ENCODE measurements at regions not wholly inside any gene's neighbourhood (a gene's known extent, or its start where the extent isn't known, plus 50 kb on each side); places are given as distances from the start of the nearest gene placed in this dataset.
"Not testable (repeated sequence)": the region's sequence is repeated elsewhere in the genome, so short reads cannot be mapped to it uniquely, and the experiment has no call there.

- FAIRE-seq (no peak), DNase-seq (ENCODE audit: insufficient read length, low spot score) (no peak)
- TF ChIP-seq POLR2A (IDR thresholded peaks at IDR 0.05; ENCODE audit: low read depth, low read length) (no peak), PAX5 (IDR thresholded peaks at IDR 0.05; ENCODE audit: insufficient read depth, low read length, severe bottlenecking) (no peak), TAF1 (IDR thresholded peaks at IDR 0.05; ENCODE audit: low read depth, low read length) (no peak), POU2F2 (IDR thresholded peaks at IDR 0.05; ENCODE audit: low read depth, low read length) (no peak), SPI1 (IDR thresholded peaks at IDR 0.05; ENCODE audit: low read depth, low read length) (no peak), POLR2AphosphoS5 (IDR thresholded peaks at IDR 0.05; ENCODE audit: low read depth, low read length) (no peak)
Measured at GRCh38 chr11:21707116-21707739, 485.7 kb upstream of the ANO5 start.

DNA sequence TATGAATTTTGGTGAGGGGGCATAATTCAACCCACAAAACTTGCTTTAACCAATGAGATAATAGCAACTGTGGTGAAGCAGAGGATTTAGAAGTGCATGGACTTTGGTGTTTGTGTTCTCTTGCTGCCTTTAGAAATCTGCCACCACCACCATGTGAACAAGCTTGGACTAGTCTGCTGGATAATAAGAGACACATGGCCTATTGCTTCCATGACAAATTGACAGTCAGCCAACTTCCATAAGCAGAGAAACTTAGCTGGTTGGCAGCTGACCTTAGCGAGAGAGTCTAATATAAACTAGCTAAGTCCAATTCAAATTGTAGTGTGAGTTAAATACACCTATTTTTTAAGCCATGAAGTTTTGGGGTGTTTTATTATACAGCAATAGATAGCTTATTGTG is 482.1 kb upstream of the ANO5 start:
- TF ChIP-seq PAX5 (IDR thresholded peaks at IDR 0.05; ENCODE audit: insufficient read depth, low read length, severe bottlenecking), result no peak
- TF ChIP-seq SPI1 (IDR thresholded peaks at IDR 0.05; ENCODE audit: low read depth, low read length), result no peak
- no peak for TF ChIP-seq POLR2AphosphoS5 (IDR thresholded peaks at IDR 0.05; ENCODE audit: low read depth, low read length)
- no peak for TF ChIP-seq TAF1 (IDR thresholded peaks at IDR 0.05; ENCODE audit: low read depth, low read length)
- no peak for TF ChIP-seq POU2F2 (IDR thresholded peaks at IDR 0.05; ENCODE audit: low read depth, low read length)
- TF ChIP-seq POLR2A (IDR thresholded peaks at IDR 0.05; ENCODE audit: low read depth, low read length), result no peak
- FAIRE-seq, result no peak
- no peak for DNase-seq (ENCODE audit: insufficient read length, low spot score)

DNA sequence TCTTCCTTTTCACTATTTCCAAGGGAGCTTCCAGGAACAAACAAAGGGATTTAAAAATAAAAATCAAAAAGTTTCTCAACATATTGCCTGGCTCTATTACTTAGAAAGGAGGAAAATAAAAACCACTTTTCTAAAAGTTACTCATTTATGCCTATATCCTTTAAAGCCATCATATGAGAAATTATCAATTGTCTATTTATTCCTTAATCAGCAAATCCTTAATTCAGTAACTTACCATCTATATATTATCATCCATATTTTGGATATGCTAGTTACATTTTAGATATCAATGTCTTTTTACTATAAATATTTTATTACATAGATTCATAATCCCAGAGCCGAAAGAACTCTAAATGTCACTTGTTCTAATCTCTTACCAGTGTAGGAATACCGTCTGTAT is 481.5 kb upstream of the ANO5 start:
- FAIRE-seq, result no peak
- no peak for DNase-seq (ENCODE audit: insufficient read length, low spot score)
- no peak for TF ChIP-seq PAX5 (IDR thresholded peaks at IDR 0.05; ENCODE audit: insufficient read depth, low read length, severe bottlenecking)
- TF ChIP-seq POLR2A (IDR thresholded peaks at IDR 0.05; ENCODE audit: low read depth, low read length), result no peak
- no peak for TF ChIP-seq POLR2AphosphoS5 (IDR thresholded peaks at IDR 0.05; ENCODE audit: low read depth, low read length)
- TF ChIP-seq SPI1 (IDR thresholded peaks at IDR 0.05; ENCODE audit: low read depth, low read length), result no peak
- no peak for TF ChIP-seq TAF1 (IDR thresholded peaks at IDR 0.05; ENCODE audit: low read depth, low read length)
- no peak for TF ChIP-seq POU2F2 (IDR thresholded peaks at IDR 0.05; ENCODE audit: low read depth, low read length)

DNA sequence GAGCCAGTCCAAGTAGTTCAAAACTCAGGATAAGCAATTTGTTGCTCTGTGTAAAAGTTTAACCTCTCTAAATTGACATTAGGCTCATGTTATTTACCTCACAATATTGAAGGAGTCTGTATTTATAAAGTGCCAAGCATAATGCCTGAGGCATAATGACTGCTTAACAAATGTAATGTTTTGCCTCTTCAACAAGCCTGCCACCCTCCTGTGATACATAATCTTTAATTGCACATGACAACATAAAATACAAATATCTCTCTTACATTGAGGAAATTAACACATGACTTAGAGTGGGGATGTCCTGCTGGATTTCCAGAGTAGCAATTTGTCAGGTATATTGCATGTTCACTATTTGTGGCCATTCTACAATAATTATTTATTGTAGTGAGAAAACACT is 469.2 kb upstream of the ANO5 start:
- no peak for TF ChIP-seq POLR2A (IDR thresholded peaks at IDR 0.05; ENCODE audit: low read depth, low read length)
- TF ChIP-seq POLR2AphosphoS5 (IDR thresholded peaks at IDR 0.05; ENCODE audit: low read depth, low read length), result no peak
- no peak for TF ChIP-seq POU2F2 (IDR thresholded peaks at IDR 0.05; ENCODE audit: low read depth, low read length)
- TF ChIP-seq PAX5 (IDR thresholded peaks at IDR 0.05; ENCODE audit: insufficient read depth, low read length, severe bottlenecking), result no peak
- no peak for TF ChIP-seq SPI1 (IDR thresholded peaks at IDR 0.05; ENCODE audit: low read depth, low read length)
- TF ChIP-seq TAF1 (IDR thresholded peaks at IDR 0.05; ENCODE audit: low read depth, low read length), result no peak
- FAIRE-seq (no peak), DNase-seq (ENCODE audit: insufficient read length, low spot score) (no peak)

- TF ChIP-seq TAF1 (IDR thresholded peaks at IDR 0.05; ENCODE audit: low read depth, low read length) (no peak), PAX5 (IDR thresholded peaks at IDR 0.05; ENCODE audit: insufficient read depth, low read length, severe bottlenecking) (no peak), POLR2A (IDR thresholded peaks at IDR 0.05; ENCODE audit: low read depth, low read length) (no peak), POLR2AphosphoS5 (IDR thresholded peaks at IDR 0.05; ENCODE audit: low read depth, low read length) (no peak), SPI1 (IDR thresholded peaks at IDR 0.05; ENCODE audit: low read depth, low read length) (no peak)
- FAIRE-seq (no peak), DNase-seq (ENCODE audit: insufficient read length, low spot score) (no peak)
Measured at GRCh38 chr11:21727102-21727501, 465.8 kb upstream of the ANO5 start.

DNA sequence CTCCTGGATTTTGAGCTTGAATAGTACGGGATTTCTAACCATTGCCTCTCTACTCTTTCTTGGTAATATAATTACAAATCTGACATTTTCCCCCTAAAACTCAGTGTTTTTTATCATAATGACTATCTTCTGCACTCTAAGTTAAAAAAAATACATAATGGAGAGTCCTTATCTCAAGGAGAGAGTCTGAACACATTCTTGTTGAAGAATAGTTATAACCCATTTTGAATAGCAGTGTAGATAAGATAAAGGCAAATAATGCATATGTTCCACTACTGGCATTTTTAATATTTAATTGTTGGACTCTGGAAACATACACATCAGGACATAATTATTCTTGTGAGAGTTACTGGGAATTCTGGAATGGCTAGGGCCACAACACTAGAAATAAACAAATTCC is 456.5 kb upstream of the ANO5 start:
- DNase-seq (ENCODE audit: insufficient read length, low spot score) (no peak), FAIRE-seq (no peak)
- TF ChIP-seq SPI1 (IDR thresholded peaks at IDR 0.05; ENCODE audit: low read depth, low read length) (no peak), POU2F2 (IDR thresholded peaks at IDR 0.05; ENCODE audit: low read depth, low read length) (no peak), PAX5 (IDR thresholded peaks at IDR 0.05; ENCODE audit: insufficient read depth, low read length, severe bottlenecking) (no peak), POLR2AphosphoS5 (IDR thresholded peaks at IDR 0.05; ENCODE audit: low read depth, low read length) (no peak), TAF1 (IDR thresholded peaks at IDR 0.05; ENCODE audit: low read depth, low read length) (no peak), POLR2A (IDR thresholded peaks at IDR 0.05; ENCODE audit: low read depth, low read length) (no peak)

DNA sequence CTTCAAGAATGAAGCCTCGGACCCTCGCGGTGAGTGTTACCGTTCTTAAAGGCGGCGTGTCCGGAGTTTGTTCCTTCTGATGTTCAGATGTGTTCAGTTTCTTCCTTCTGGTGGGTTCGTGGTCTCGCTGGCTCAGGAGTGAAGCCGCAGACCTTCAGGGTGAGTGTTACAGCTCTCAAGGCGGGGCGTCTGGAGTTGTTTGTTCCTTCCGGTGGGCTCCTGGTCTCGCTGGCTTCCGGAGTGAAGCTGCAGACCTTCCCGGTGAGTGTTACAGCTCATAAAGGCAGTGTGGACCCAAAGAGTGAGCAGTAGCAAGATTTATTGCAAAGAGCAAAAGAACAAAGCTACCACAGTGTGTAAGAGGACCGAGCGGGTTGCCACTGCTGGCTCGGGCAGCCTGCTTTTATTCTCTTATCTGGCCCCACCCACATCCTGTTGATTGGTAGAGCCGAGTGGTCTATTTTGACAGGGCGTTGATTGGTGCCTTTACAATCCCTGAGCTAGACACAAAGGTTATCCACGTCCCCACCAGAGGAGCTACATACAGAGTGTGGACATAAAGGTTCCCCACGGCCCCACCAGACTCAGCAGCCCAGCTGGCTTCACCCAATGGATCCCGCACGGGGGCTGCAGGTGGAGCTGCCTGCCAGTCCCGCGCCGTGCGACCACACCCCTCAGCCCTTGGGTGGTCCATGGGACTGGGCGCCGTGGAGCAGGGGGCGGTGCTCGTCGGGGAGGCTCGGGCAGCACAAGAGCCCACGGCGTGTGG is 440.2 kb upstream of the ANO5 start:
- not testable (repeated sequence) for DNase-seq (ENCODE audit: insufficient read length, low spot score); FAIRE-seq

DNA sequence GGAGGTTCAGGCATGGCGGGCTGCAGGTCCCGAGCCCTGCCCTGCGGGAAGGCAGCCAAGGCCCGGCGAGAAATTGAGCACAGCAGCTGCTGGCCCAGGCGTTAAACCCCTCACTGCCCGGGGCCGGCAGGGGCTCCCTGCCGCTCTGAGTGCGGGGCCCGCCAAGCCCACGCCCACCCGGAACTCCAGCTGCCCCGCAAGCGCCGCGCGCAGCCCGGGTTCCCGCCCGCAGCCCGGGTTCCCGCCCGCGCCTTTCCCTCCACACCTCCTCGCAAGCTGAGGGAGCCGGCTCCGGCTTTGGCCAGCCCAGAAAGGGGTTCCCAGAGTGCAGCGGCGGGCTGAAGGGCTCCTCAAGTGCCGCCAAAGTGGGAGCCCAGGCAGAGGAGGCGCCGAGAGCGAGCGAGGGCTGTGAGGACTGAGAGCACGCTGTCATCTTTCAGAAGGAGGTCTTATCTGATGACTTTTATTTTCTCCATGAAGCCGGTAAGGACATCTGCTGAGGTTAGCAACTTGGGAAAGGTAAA is 439.6 kb upstream of the ANO5 start:
- not testable (repeated sequence) for DNase-seq (ENCODE audit: insufficient read length, low spot score); FAIRE-seq

- FAIRE-seq, result no peak
- TF ChIP-seq PAX5 (IDR thresholded peaks at IDR 0.05; ENCODE audit: insufficient read depth, low read length, severe bottlenecking) (no peak), POLR2AphosphoS5 (IDR thresholded peaks at IDR 0.05; ENCODE audit: low read depth, low read length) (no peak), TAF1 (IDR thresholded peaks at IDR 0.05; ENCODE audit: low read depth, low read length) (no peak), SPI1 (IDR thresholded peaks at IDR 0.05; ENCODE audit: low read depth, low read length) (no peak), POLR2A (IDR thresholded peaks at IDR 0.05; ENCODE audit: low read depth, low read length) (no peak), POU2F2 (IDR thresholded peaks at IDR 0.05; ENCODE audit: low read depth, low read length) (no peak)
Measured at GRCh38 chr11:21761000-21761399, 431.9 kb upstream of the ANO5 start.

GRCh38 chr11:21768388-21768787 is 424.5 kb upstream of the ANO5 start:
- no peak for FAIRE-seq
- TF ChIP-seq PAX5 (IDR thresholded peaks at IDR 0.05; ENCODE audit: insufficient read depth, low read length, severe bottlenecking), result no peak
- no peak for TF ChIP-seq TAF1 (IDR thresholded peaks at IDR 0.05; ENCODE audit: low read depth, low read length)
- no peak for TF ChIP-seq POLR2A (IDR thresholded peaks at IDR 0.05; ENCODE audit: low read depth, low read length)
- TF ChIP-seq POU2F2 (IDR thresholded peaks at IDR 0.05; ENCODE audit: low read depth, low read length), result no peak
- TF ChIP-seq POLR2AphosphoS5 (IDR thresholded peaks at IDR 0.05; ENCODE audit: low read depth, low read length), result no peak
- TF ChIP-seq SPI1 (IDR thresholded peaks at IDR 0.05; ENCODE audit: low read depth, low read length), result no peak
- DNase-seq (ENCODE audit: insufficient read length, low spot score), result no peak

More at GRCh38 chr11:21761000-21761399, 431.9 kb upstream of the ANO5 start:
- DNase-seq (ENCODE audit: insufficient read length, low spot score), result no peak
